ENCODE measurements at regions not wholly inside any gene's neighbourhood (a gene's known extent, or its start where the extent isn't known, plus 50 kb on each side); places are given as distances from the start of the nearest gene placed in this dataset.
A peak's percentile ranks its signal among the peaks of the same experiment; 100 is the strongest.

DNA sequence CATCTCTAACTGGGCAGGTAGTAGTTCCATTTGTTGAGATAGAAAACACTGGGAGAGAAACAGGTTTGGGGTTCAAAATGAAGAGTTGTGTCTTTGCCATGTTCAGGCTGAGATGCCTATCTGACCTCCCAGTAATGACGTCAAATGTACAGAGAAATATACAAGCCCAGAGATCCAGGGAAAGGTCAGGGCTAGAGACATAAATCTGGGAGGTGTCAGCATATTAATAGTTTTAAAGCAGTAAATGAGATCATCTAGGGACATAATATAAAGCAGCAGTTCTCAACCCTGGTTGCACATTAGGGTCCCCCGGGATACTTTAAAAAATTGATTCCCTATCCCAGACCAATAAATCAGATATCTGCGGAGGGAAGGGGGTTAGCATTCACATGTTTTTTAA, 501.5 kb downstream of the UQCRFS1 start:
- ChIA-PET POLR2A (no interaction called here), CTCF (interaction anchor here in 1 of 2 donors (0.9 to 1.0 kb wide), 2 partner anchors 11 to 242 kb away, joined by 3 to 4 read pairs; no protein-coding TSS in a partner anchor)
- Mint-ChIP-seq H3K9me3 (no peaks in the 10 kb centered on the region), H3K27ac (no peak overlapping the region), H3K27me3 (peaks cover 4 to 8% of the 10 kb centered on the region in 2 donors), H3K4me3 (no peak overlapping the region), H3K36me3 (no peaks in the 10 kb centered on the region), H3K4me1 (no peaks in the 10 kb centered on the region)
- H3K4me3 ChIP-seq (ENCODE audit: control insufficient read depth in 1 of 2, extremely low read depth in 1 of 2, low read length in 1 of 2): no peak overlapping the region
- DNase-seq: no peak
- H3K27me3 ChIP-seq (replicated peaks in 1 of 2; ENCODE audit: control insufficient read depth in 2 of 2, extremely low read depth in 1 of 2, insufficient read depth in 2 of 2, low read length in 1 of 2): peaks cover 0 to 6% of the 10 kb centered on the region in 2 experiments
- no peaks in the 10 kb centered on the region for H3K36me3 ChIP-seq (ENCODE audit: control insufficient read depth in 2 of 2, extremely low read depth in 1 of 2, insufficient read depth in 1 of 2, low read length in 1 of 2)
- no peaks in the 10 kb centered on the region for H3K9me3 ChIP-seq
- no peak overlapping the region for H3K27ac ChIP-seq (ENCODE audit: low read length)
- no CpG with 5 or more reads among the region's 3 CpGs for WGBS (ENCODE audit: insufficient coverage)
- no peaks in the 10 kb centered on the region for H3K4me1 ChIP-seq (ENCODE audit: control insufficient read depth in 1 of 2, extremely low read depth in 1 of 2, insufficient read depth in 2 of 2, low read length in 2 of 2)
- no peak for ATAC-seq (replicated peaks in 1 of 4)

GRCh38 chr19:28710278-28710677, 502.7 kb downstream of the UQCRFS1 start:
- Mint-ChIP-seq H3K4me3 (no peak overlapping the region), H3K27ac (no peak overlapping the region), H3K27me3 (peaks cover 4 to 5% of the 10 kb centered on the region in 2 donors), H3K9me3 (no peaks in the 10 kb centered on the region), H3K36me3 (no peaks in the 10 kb centered on the region), H3K4me1 (no peaks in the 10 kb centered on the region)
- Histone ChIP-seq H3K27me3 (replicated peaks in 1 of 2; ENCODE audit: control insufficient read depth in 2 of 2, extremely low read depth in 1 of 2, insufficient read depth in 2 of 2, low read length in 1 of 2) (peaks cover 0 to 6% of the 10 kb centered on the region in 2 experiments), H3K36me3 (ENCODE audit: control insufficient read depth in 2 of 2, extremely low read depth in 1 of 2, insufficient read depth in 1 of 2, low read length in 1 of 2) (no peaks in the 10 kb centered on the region), H3K4me1 (ENCODE audit: control insufficient read depth in 1 of 2, extremely low read depth in 1 of 2, insufficient read depth in 2 of 2, low read length in 2 of 2) (no peaks in the 10 kb centered on the region), H3K4me3 (ENCODE audit: control insufficient read depth in 1 of 2, extremely low read depth in 1 of 2, low read length in 1 of 2) (no peak overlapping the region), H3K27ac (ENCODE audit: low read length) (no peak overlapping the region), H3K9me3 (no peaks in the 10 kb centered on the region)
- ATAC-seq (replicated peaks in 1 of 4): no peak
- ChIA-PET POLR2A (no interaction called here), CTCF (no interaction called here)
- WGBS (ENCODE audit: insufficient coverage): no CpG with 5 or more reads among the region's 3 CpGs
- DNase-seq: peak in 1 of 35 experiments; percentile 74

- CTCF ChIA-PET: interaction anchor here in 1 of 2 donors (1.0 kb wide), 1 partner anchor 237 kb away, joined by 3 read pairs; no protein-coding TSS in a partner anchor
- H3K9me3 Mint-ChIP-seq: no peaks in the 10 kb centered on the region
Measured at GRCh38 chr19:28706693-28707092, 506.3 kb downstream of the UQCRFS1 start.

DNA sequence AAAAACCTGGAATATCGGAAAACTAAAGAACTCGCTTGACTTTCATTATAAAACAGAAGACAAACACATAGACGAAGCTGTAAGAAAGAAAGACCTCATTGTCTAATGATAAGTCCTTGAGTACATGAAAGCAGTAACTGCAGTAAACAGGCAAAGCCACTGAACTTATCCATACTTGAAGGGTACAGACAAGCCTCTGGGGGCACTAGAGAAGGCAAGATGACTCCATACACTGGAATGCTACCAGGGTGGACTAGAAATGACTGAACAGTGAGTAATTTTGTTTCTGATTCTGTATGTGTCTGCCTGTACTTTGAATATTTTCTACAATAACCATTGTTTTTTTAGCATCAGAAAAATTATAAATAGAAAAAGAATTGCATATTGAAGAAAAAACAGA, 507.9 kb downstream of the UQCRFS1 start:
- Histone ChIP-seq H3K36me3 (ENCODE audit: control insufficient read depth in 2 of 2, extremely low read depth in 1 of 2, insufficient read depth in 1 of 2, low read length in 1 of 2) (no peaks in the 10 kb centered on the region), H3K27me3 (replicated peaks in 1 of 2; ENCODE audit: control insufficient read depth in 2 of 2, extremely low read depth in 1 of 2, insufficient read depth in 2 of 2, low read length in 1 of 2) (no peaks in the 10 kb centered on the region), H3K9me3 (no peaks in the 10 kb centered on the region), H3K4me3 (ENCODE audit: control insufficient read depth in 1 of 2, extremely low read depth in 1 of 2, low read length in 1 of 2) (no peak overlapping the region), H3K4me1 (ENCODE audit: control insufficient read depth in 1 of 2, extremely low read depth in 1 of 2, insufficient read depth in 2 of 2, low read length in 2 of 2) (no peaks in the 10 kb centered on the region), H3K27ac (ENCODE audit: low read length) (no peak overlapping the region)
- Mint-ChIP-seq H3K9me3 (no peaks in the 10 kb centered on the region), H3K4me1 (no peaks in the 10 kb centered on the region), H3K36me3 (no peaks in the 10 kb centered on the region), H3K27ac (no peak overlapping the region), H3K4me3 (no peak overlapping the region), H3K27me3 (peaks cover 0 to 5% of the 10 kb centered on the region in 2 donors)
- ChIA-PET POLR2A (no interaction called here), CTCF (no interaction called here)
- ATAC-seq (replicated peaks in 1 of 4): no peak
- DNase-seq: no peak
- WGBS (ENCODE audit: insufficient coverage): 100% methylated on average over 1 of the region's 3 CpGs

More at GRCh38 chr19:28706693-28707092, 506.3 kb downstream of the UQCRFS1 start:
- ATAC-seq (replicated peaks in 1 of 4) (no peak), DNase-seq (no peak)
- Mint-ChIP-seq H3K4me3 (no peak overlapping the region), H3K27me3 (peaks cover 0 to 5% of the 10 kb centered on the region in 2 donors), H3K4me1 (no peaks in the 10 kb centered on the region), H3K36me3 (no peaks in the 10 kb centered on the region), H3K27ac (no peak overlapping the region)
- POLR2A ChIA-PET: no interaction called here
- H3K27me3 ChIP-seq (replicated peaks in 1 of 2; ENCODE audit: control insufficient read depth in 2 of 2, extremely low read depth in 1 of 2, insufficient read depth in 2 of 2, low read length in 1 of 2): no peaks in the 10 kb centered on the region
- no peak overlapping the region for H3K4me3 ChIP-seq (ENCODE audit: control insufficient read depth in 1 of 2, extremely low read depth in 1 of 2, low read length in 1 of 2)
- H3K4me1 ChIP-seq (ENCODE audit: control insufficient read depth in 1 of 2, extremely low read depth in 1 of 2, insufficient read depth in 2 of 2, low read length in 2 of 2): no peaks in the 10 kb centered on the region
- H3K36me3 ChIP-seq (ENCODE audit: control insufficient read depth in 2 of 2, extremely low read depth in 1 of 2, insufficient read depth in 1 of 2, low read length in 1 of 2): no peaks in the 10 kb centered on the region
- H3K27ac ChIP-seq (ENCODE audit: low read length): no peak overlapping the region
- no peaks in the 10 kb centered on the region for H3K9me3 ChIP-seq
- no CpG with 5 or more reads among the region's 2 CpGs for WGBS (ENCODE audit: insufficient coverage)

DNA sequence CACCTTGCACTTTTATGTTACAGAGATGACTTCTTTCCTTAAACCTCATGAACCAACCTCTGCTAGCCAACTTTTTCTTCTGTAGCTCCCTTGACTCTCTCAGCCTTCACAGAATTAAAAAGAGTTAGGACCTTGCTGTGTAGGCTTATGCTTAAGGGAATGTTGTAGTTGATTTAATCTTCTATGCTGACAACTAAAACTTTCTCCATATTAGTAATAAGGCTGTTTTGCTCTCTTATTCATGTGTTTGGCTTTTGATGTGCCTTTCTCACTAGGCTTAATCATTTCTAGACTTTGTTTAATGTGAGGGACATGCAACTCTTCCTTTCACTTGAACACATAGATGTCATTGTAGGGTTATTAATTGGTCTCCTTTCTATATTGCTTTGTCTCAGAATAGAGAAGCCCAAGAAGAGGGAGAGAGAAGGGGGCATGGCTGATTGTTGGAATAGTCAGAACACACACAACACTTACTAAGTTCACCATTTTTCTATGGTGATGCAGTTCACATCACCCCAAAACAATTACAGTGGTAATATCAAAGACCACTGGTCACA, 509.5 kb downstream of the UQCRFS1 start:
- Mint-ChIP-seq H3K27ac (no peak overlapping the region), H3K4me3 (no peak overlapping the region), H3K4me1 (no peaks in the 10 kb centered on the region), H3K27me3 (no peaks in the 10 kb centered on the region), H3K36me3 (no peaks in the 10 kb centered on the region), H3K9me3 (no peaks in the 10 kb centered on the region)
- H3K36me3 ChIP-seq (ENCODE audit: control insufficient read depth in 2 of 2, extremely low read depth in 1 of 2, insufficient read depth in 1 of 2, low read length in 1 of 2): no peaks in the 10 kb centered on the region
- H3K27me3 ChIP-seq (replicated peaks in 1 of 2; ENCODE audit: control insufficient read depth in 2 of 2, extremely low read depth in 1 of 2, insufficient read depth in 2 of 2, low read length in 1 of 2): no peaks in the 10 kb centered on the region
- H3K9me3 ChIP-seq: no peaks in the 10 kb centered on the region
- no peaks in the 10 kb centered on the region for H3K4me1 ChIP-seq (ENCODE audit: control insufficient read depth in 1 of 2, extremely low read depth in 1 of 2, insufficient read depth in 2 of 2, low read length in 2 of 2)
- ATAC-seq (replicated peaks in 1 of 4) (no peak), DNase-seq (no peak)
- ChIA-PET CTCF (no interaction called here), POLR2A (no interaction called here)
- H3K4me3 ChIP-seq (ENCODE audit: control insufficient read depth in 1 of 2, extremely low read depth in 1 of 2, low read length in 1 of 2): no peak overlapping the region
- no peak overlapping the region for H3K27ac ChIP-seq (ENCODE audit: low read length)

GRCh38 chr19:28701491-28701890, 511.5 kb downstream of the UQCRFS1 start:
- CTCF ChIA-PET: interaction anchor here in 1 of 2 donors (0.6 kb wide), 1 partner anchor 42 kb away, joined by 3 read pairs; no protein-coding TSS in a partner anchor
- ATAC-seq (replicated peaks in 1 of 4) (no peak), DNase-seq (no peak)
- Mint-ChIP-seq H3K36me3 (no peaks in the 10 kb centered on the region), H3K27ac (no peak overlapping the region), H3K4me3 (no peak overlapping the region), H3K4me1 (no peaks in the 10 kb centered on the region), H3K9me3 (no peaks in the 10 kb centered on the region), H3K27me3 (no peaks in the 10 kb centered on the region)
- Histone ChIP-seq H3K36me3 (ENCODE audit: control insufficient read depth in 2 of 2, extremely low read depth in 1 of 2, insufficient read depth in 1 of 2, low read length in 1 of 2) (no peaks in the 10 kb centered on the region), H3K27me3 (replicated peaks in 1 of 2; ENCODE audit: control insufficient read depth in 2 of 2, extremely low read depth in 1 of 2, insufficient read depth in 2 of 2, low read length in 1 of 2) (no peaks in the 10 kb centered on the region), H3K4me1 (ENCODE audit: control insufficient read depth in 1 of 2, extremely low read depth in 1 of 2, insufficient read depth in 2 of 2, low read length in 2 of 2) (no peaks in the 10 kb centered on the region), H3K4me3 (ENCODE audit: control insufficient read depth in 1 of 2, extremely low read depth in 1 of 2, low read length in 1 of 2) (no peak overlapping the region), H3K9me3 (no peaks in the 10 kb centered on the region), H3K27ac (ENCODE audit: low read length) (no peak overlapping the region)
- no CpG with 5 or more reads among the region's 1 CpG for WGBS (ENCODE audit: insufficient coverage)
- POLR2A ChIA-PET: no interaction called here

GRCh38 chr19:28700176-28700575, 512.8 kb downstream of the UQCRFS1 start:
- H3K9me3 Mint-ChIP-seq: no peaks in the 10 kb centered on the region
- Histone ChIP-seq H3K9me3 (no peaks in the 10 kb centered on the region), H3K4me3 (ENCODE audit: control insufficient read depth in 1 of 2, extremely low read depth in 1 of 2, low read length in 1 of 2) (no peak overlapping the region), H3K4me1 (ENCODE audit: control insufficient read depth in 1 of 2, extremely low read depth in 1 of 2, insufficient read depth in 2 of 2, low read length in 2 of 2) (no peaks in the 10 kb centered on the region), H3K27ac (ENCODE audit: low read length) (no peak overlapping the region), H3K27me3 (replicated peaks in 1 of 2; ENCODE audit: control insufficient read depth in 2 of 2, extremely low read depth in 1 of 2, insufficient read depth in 2 of 2, low read length in 1 of 2) (no peaks in the 10 kb centered on the region), H3K36me3 (ENCODE audit: control insufficient read depth in 2 of 2, extremely low read depth in 1 of 2, insufficient read depth in 1 of 2, low read length in 1 of 2) (no peaks in the 10 kb centered on the region)
- no peaks in the 10 kb centered on the region for H3K4me1 Mint-ChIP-seq
- POLR2A ChIA-PET: no interaction called here
- H3K27me3 Mint-ChIP-seq: peaks cover 0 to 2% of the 10 kb centered on the region in 2 donors
- no peak overlapping the region for H3K27ac Mint-ChIP-seq
- no peak for DNase-seq
- H3K36me3 Mint-ChIP-seq: no peaks in the 10 kb centered on the region
- no peak overlapping the region for H3K4me3 Mint-ChIP-seq
- CTCF ChIA-PET: no interaction called here
- WGBS (ENCODE audit: insufficient coverage): 100% methylated on average over 1 of the region's 4 CpGs
- no peak for ATAC-seq (replicated peaks in 1 of 4)
